Thyroid gland (tissue), 4 donors: ENCODE measurements at regions not wholly inside any gene's neighbourhood (a gene's known extent, or its start where the extent isn't known, plus 50 kb on each side); places are given as distances from the start of the nearest gene placed in this dataset.

Experiments used
- POLR2A ChIP-seq, 2 donors: fragments of 450-650 bp; IDR thresholded peaks; one replicate each; pipeline ENCODE4 v1.6.1; 2017; ENCODE audit warnings: antibody characterized with exemption in 2 of 2, mild to moderate bottlenecking in 2 of 2, moderate library complexity in 1 of 2
- TF ChIP-seq, protein P1 (sequence below), 6 experiments: fragments of 200-600 bp in 3 of 6; fragments of 450-650 bp in 3 of 6; sonication (generic) in 3 of 6; IDR thresholded peaks; one replicate each; pipeline ENCODE4 v1.5.1; 2016 to 2019; ENCODE audit warnings: antibody characterized with exemption in 6 of 6, mild to moderate bottlenecking in 2 of 6, inconsistent platforms in 1 of 6, moderate library complexity in 1 of 6

DNA sequence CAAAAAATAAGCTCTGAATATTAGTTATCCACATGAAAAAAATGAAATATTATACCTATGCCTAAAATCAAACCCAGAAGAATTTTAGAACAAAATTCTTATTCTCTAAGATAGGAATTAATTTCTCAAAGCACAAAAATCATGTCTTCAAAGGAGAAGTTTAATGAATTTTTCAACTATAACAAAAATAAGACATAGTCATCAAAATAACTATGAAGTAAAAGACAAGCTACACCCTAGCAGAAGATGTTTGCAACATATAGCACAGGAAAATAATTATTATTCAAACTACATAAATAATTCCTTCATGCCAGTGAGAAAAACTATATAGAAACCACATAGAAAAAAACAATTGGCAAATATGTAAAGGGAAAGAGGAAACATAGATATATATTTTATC, 1203.6 kb upstream of the GJE1 start:
- TF ChIP-seq, protein P1, sequence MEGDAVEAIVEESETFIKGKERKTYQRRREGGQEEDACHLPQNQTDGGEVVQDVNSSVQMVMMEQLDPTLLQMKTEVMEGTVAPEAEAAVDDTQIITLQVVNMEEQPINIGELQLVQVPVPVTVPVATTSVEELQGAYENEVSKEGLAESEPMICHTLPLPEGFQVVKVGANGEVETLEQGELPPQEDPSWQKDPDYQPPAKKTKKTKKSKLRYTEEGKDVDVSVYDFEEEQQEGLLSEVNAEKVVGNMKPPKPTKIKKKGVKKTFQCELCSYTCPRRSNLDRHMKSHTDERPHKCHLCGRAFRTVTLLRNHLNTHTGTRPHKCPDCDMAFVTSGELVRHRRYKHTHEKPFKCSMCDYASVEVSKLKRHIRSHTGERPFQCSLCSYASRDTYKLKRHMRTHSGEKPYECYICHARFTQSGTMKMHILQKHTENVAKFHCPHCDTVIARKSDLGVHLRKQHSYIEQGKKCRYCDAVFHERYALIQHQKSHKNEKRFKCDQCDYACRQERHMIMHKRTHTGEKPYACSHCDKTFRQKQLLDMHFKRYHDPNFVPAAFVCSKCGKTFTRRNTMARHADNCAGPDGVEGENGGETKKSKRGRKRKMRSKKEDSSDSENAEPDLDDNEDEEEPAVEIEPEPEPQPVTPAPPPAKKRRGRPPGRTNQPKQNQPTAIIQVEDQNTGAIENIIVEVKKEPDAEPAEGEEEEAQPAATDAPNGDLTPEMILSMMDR (IDR thresholded peaks at IDR 0.05): no peak
- TF ChIP-seq POLR2A (IDR thresholded peaks at IDR 0.05): no peak
